Chondrocyte (in vitro differentiated cells): ENCODE measurements at regions not wholly inside any gene's neighbourhood (a gene's known extent, or its start where the extent isn't known, plus 50 kb on each side); places are given as distances from the start of the nearest gene placed in this dataset.

Source experiments
- DNase-seq: peaks from one replicate; pipeline ENCODE4 v3.0.0; 2021; ENCODE audit warnings: mixed read lengths, low spot score
- H3K27ac Mint-ChIP-seq: one replicate; pipeline ENCODE4 v1.8.0; 2021; ENCODE audit warnings: mild to moderate bottlenecking, moderate library complexity, mixed read lengths; ENCODE audit not compliant: unreplicated experiment
- H3K27me3 Mint-ChIP-seq: 2 replicates; pipeline ENCODE4 v1.8.0; 2021; ENCODE audit warnings: low read depth, mixed read lengths
- H3K36me3 Mint-ChIP-seq: 2 replicates; pipeline ENCODE4 v1.8.0; 2021; ENCODE audit warnings: low read depth, mixed read lengths
- H3K4me1 Mint-ChIP-seq: 2 replicates; pipeline ENCODE4 v1.8.0; 2021; ENCODE audit warnings: low read depth, mild to moderate bottlenecking, mixed read lengths
- H3K4me3 Mint-ChIP-seq: one replicate; pipeline ENCODE4 v1.8.0; 2021; ENCODE audit warnings: mild to moderate bottlenecking, moderate library complexity, mixed read lengths; ENCODE audit not compliant: unreplicated experiment
- H3K9me3 Mint-ChIP-seq: 2 replicates; pipeline ENCODE4 v1.8.0; 2021; ENCODE audit warnings: low read depth, mixed read lengths
- CTCF ChIP-seq: fragments of 200-600 bp; sonication (generic); IDR thresholded peaks from 2 replicates; pipeline ENCODE4 v1.5.0; 2021; ENCODE audit warnings: antibody characterized with exemption, mild to moderate bottlenecking, moderate library complexity

DNA sequence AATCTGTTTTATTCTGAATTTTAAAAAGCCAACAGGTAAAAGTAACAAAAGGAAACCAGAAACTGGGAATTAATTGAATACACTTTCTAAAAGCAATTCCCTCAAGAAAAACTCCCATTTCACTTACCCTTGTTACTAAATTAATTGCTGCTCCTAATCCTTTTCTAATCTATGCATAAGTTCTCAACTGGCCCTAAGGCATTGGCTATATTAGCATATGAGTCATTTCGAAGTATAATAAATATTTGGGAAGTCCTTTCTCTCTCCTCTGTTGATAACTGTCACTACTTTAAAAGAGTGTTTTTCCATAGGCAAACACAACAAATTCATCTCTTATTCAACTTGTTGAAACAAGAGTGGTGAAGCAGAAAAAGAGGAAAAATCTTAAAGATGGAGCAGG, 486.5 kb upstream of the HTR2C start:
- peaks cover 1% of the 10 kb centered on the region for H3K27me3 Mint-ChIP-seq
- H3K4me1 Mint-ChIP-seq, result no peaks in the 10 kb centered on the region
- H3K36me3 Mint-ChIP-seq, result no peaks in the 10 kb centered on the region
- no peak overlapping the region for H3K27ac Mint-ChIP-seq
- H3K9me3 Mint-ChIP-seq, result peaks cover 4% of the 10 kb centered on the region
- H3K4me3 Mint-ChIP-seq, result no peak overlapping the region
- TF ChIP-seq CTCF, result no peak
- DNase-seq, result no peak

GRCh38 chrX:114095789-114096188, 488.1 kb upstream of the HTR2C start:
- TF ChIP-seq CTCF, result no peak
- no peaks in the 10 kb centered on the region for H3K36me3 Mint-ChIP-seq
- H3K4me3 Mint-ChIP-seq, result no peak overlapping the region
- H3K27ac Mint-ChIP-seq, result no peak overlapping the region
- H3K27me3 Mint-ChIP-seq, result no peaks in the 10 kb centered on the region
- H3K4me1 Mint-ChIP-seq, result no peaks in the 10 kb centered on the region
- DNase-seq, result no peak
- H3K9me3 Mint-ChIP-seq, result peaks cover 10% of the 10 kb centered on the region

GRCh38 chrX:114087543-114087942, 496.3 kb upstream of the HTR2C start:
- Mint-ChIP-seq H3K9me3 (peaks cover 26% of the 10 kb centered on the region), H3K27me3 (no peaks in the 10 kb centered on the region), H3K27ac (no peak overlapping the region), H3K4me1 (no peaks in the 10 kb centered on the region), H3K36me3 (no peaks in the 10 kb centered on the region), H3K4me3 (no peak overlapping the region)
- no peak for TF ChIP-seq CTCF
- DNase-seq, result no peak

DNA sequence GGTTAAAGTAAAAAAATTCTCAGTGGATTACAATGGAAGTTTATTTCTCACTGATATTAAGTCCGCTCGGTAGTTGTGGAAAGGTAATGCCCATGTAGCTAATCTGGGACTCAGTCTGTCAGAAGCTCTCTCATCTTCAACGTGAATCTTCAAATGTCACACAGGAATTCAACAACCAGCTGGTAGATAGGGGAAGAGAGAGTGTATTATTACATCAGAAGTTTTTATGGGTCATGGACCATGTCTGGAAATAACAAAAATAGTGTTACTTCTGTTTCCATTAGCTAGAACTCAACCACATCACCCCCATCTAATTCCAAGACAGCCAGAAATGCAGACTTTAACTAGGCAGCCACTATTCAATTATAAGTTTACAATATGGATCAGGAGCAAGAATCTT, 506.1 kb upstream of the HTR2C start:
- H3K9me3 Mint-ChIP-seq, result no peaks in the 10 kb centered on the region
- peaks cover 13% of the 10 kb centered on the region for H3K27me3 Mint-ChIP-seq
- H3K4me1 Mint-ChIP-seq, result no peaks in the 10 kb centered on the region

DNA sequence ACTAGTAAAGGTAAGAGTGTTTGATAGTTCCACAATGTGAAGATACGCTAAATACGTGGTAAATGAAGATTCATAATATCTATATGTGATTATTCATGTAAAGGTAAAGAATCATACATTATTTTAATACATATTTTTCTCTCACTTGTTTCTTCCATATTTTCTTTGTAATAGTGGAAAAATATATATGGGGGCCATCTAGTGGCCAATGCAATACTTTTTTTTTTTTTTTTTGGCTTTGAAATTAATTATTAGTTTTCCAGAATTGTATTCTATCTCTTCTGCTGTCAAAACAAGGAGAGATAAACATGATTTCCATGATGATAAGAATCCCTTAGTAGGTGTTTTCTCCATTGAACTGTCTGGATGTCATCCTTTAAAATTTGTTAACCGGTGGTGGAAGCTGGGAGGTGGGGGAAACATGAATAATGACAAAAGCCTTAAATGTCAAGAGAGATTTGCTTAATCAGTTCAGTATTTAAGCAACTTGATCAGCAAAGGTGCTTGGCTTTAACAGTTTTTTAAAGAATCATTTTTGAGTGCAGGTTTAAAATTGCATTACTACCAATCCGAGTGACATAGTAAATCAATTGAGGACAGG, 508.7 kb upstream of the HTR2C start:
- peak; percentile 82 for TF ChIP-seq CTCF

More for the DNA sequence above, 506.1 kb upstream of the HTR2C start:
- Mint-ChIP-seq H3K27ac (no peak overlapping the region), H3K36me3 (no peaks in the 10 kb centered on the region), H3K4me3 (no peak overlapping the region)
- no peak for TF ChIP-seq CTCF
- DNase-seq, result no peak

More for the DNA sequence above, 508.7 kb upstream of the HTR2C start:
- Mint-ChIP-seq H3K36me3 (no peaks in the 10 kb centered on the region), H3K4me3 (no peak overlapping the region), H3K27me3 (peaks cover 13% of the 10 kb centered on the region), H3K4me1 (no peaks in the 10 kb centered on the region), H3K9me3 (no peaks in the 10 kb centered on the region), H3K27ac (no peak overlapping the region)
- no peak for DNase-seq
